ENCODE measurements at regions not wholly inside any gene's neighbourhood (a gene's known extent, or its start where the extent isn't known, plus 50 kb on each side); places are given as distances from the start of the nearest gene placed in this dataset.

DNA sequence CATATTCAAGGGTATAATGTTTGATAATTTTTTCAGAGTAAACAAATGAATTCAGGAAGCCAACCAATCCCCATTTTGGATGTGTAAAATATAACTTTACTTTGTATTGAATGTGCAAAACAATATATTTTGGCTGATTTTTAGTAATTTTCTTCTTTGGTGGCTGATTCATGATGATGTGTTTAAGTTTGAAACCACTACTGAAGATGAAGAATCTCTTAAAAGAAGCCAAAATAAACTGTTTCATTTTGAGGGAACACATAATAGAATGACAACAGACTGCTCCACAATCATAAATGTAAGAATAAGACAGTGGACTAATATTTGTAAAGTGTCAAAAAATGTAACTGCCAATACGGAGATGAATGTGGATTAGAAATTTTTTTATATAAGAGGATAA, 52.5 kb upstream of the TRIM43 start:
- WGBS (ENCODE audit: insufficient coverage), result no CpG with 5 or more reads among the region's 1 CpG
- Histone ChIP-seq H4K20me1 (ENCODE audit: control insufficient read depth, insufficient read depth, low read length, poor library complexity, severe bottlenecking) (no peaks in the 10 kb centered on the region), H3K79me2 (ENCODE audit: control insufficient read depth, insufficient read depth, low read length) (no peaks in the 10 kb centered on the region), H2AFZ (ENCODE audit: insufficient read depth, low read depth, low read length, poor library complexity, severe bottlenecking) (no peak overlapping the region), H3K4me2 (replicated peaks; ENCODE audit: low read depth, low read length, poor library complexity, severe bottlenecking) (no peak overlapping the region), H3K4me3 (ENCODE audit: control extremely low read depth in 1 of 5, extremely low read depth in 1 of 5, insufficient read depth in 1 of 5, low read depth in 2 of 5, low read length in 4 of 5) (no peak overlapping the region), H3K4me1 (ENCODE audit: control insufficient read depth in 2 of 2, insufficient read depth in 2 of 2, low read length in 2 of 2) (no peaks in the 10 kb centered on the region), H3K9me3 (ENCODE audit: control extremely low read depth in 1 of 3, control insufficient read depth in 2 of 3, insufficient read depth in 1 of 3, low read length in 2 of 3) (no peaks in the 10 kb centered on the region), H3K27me3 (replicated peaks in 1 of 4; ENCODE audit: control extremely low read depth in 1 of 4, control insufficient read depth in 3 of 4, insufficient read depth in 4 of 4, low read length in 3 of 4) (no peaks in the 10 kb centered on the region), H3K36me3 (replicated peaks in 1 of 2; ENCODE audit: control extremely low read depth in 1 of 2, control insufficient read depth in 1 of 2, extremely low read depth in 1 of 2, insufficient read depth in 2 of 2, low read length in 1 of 2) (no peaks in the 10 kb centered on the region), H3K9ac (ENCODE audit: low read length) (no peak overlapping the region), H3K27ac (ENCODE audit: low read length in 2 of 2) (no peak overlapping the region)
- ATAC-seq (ENCODE audit: low read depth) (no peak), DNase-seq (no peak)
- ChIA-PET CTCF (no interaction called here), POLR2A (no interaction called here)
- Mint-ChIP-seq H3K27me3 (no peaks in the 10 kb centered on the region), H3K9me3 (ENCODE audit: insufficient read depth) (no peaks in the 10 kb centered on the region), H3K27ac (no peak overlapping the region), H3K4me3 (no peak overlapping the region), H3K4me1 (peaks cover 12% of the 10 kb centered on the region)
- TF ChIP-seq, protein P1, sequence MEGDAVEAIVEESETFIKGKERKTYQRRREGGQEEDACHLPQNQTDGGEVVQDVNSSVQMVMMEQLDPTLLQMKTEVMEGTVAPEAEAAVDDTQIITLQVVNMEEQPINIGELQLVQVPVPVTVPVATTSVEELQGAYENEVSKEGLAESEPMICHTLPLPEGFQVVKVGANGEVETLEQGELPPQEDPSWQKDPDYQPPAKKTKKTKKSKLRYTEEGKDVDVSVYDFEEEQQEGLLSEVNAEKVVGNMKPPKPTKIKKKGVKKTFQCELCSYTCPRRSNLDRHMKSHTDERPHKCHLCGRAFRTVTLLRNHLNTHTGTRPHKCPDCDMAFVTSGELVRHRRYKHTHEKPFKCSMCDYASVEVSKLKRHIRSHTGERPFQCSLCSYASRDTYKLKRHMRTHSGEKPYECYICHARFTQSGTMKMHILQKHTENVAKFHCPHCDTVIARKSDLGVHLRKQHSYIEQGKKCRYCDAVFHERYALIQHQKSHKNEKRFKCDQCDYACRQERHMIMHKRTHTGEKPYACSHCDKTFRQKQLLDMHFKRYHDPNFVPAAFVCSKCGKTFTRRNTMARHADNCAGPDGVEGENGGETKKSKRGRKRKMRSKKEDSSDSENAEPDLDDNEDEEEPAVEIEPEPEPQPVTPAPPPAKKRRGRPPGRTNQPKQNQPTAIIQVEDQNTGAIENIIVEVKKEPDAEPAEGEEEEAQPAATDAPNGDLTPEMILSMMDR (IDR thresholded peaks at IDR 0.05), result no peak
- no peak for TF ChIP-seq EZH2 (IDR thresholded peaks at IDR 0.05; ENCODE audit: borderline replicate concordance, insufficient read depth, low read depth, low read length, poor library complexity, severe bottlenecking)
- intact Hi-C loops (cut with micrococcal nuclease), result no loop called here

DNA sequence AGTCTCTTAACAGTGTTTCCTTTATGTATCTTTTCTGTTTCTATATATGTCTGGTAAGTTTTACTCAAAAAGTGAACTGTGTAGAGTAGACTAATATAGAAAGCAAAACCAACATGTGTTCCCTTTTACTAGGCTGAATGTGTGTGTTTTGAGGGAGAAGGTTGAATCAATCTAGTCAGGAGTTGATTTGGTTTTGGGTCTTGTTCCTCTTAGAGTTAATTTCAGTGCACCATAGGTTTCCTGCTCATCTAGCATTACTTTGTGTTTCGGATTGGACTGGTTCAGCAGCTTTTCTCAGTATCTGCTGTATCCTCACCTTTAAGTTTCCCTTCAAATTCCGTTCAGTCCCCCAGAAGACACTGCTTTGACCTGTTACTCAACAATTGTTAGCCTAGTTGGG, 52.0 kb upstream of the TRIM43 start:
- H3K9ac ChIP-seq (ENCODE audit: low read length), result no peak overlapping the region
- H3K36me3 ChIP-seq (replicated peaks in 1 of 2; ENCODE audit: control extremely low read depth in 1 of 2, control insufficient read depth in 1 of 2, extremely low read depth in 1 of 2, insufficient read depth in 2 of 2, low read length in 1 of 2), result no peaks in the 10 kb centered on the region
- no peak overlapping the region for H3K4me2 ChIP-seq (replicated peaks; ENCODE audit: low read depth, low read length, poor library complexity, severe bottlenecking)
- H3K27ac ChIP-seq (ENCODE audit: low read length in 2 of 2), result no peak overlapping the region
- no peaks in the 10 kb centered on the region for H3K9me3 Mint-ChIP-seq (ENCODE audit: insufficient read depth)
- no peaks in the 10 kb centered on the region for H3K79me2 ChIP-seq (ENCODE audit: control insufficient read depth, insufficient read depth, low read length)
- H3K4me1 ChIP-seq (ENCODE audit: control insufficient read depth in 2 of 2, insufficient read depth in 2 of 2, low read length in 2 of 2), result no peaks in the 10 kb centered on the region
- no CpG with 5 or more reads among the region's 2 CpGs for WGBS (ENCODE audit: insufficient coverage)
- DNase-seq (peak; percentile 17), ATAC-seq (ENCODE audit: low read depth) (no peak)
- no peak overlapping the region for H3K27ac Mint-ChIP-seq
- H4K20me1 ChIP-seq (ENCODE audit: control insufficient read depth, insufficient read depth, low read length, poor library complexity, severe bottlenecking), result no peaks in the 10 kb centered on the region
- H3K27me3 ChIP-seq (replicated peaks in 1 of 4; ENCODE audit: control extremely low read depth in 1 of 4, control insufficient read depth in 3 of 4, insufficient read depth in 4 of 4, low read length in 3 of 4), result no peaks in the 10 kb centered on the region
- ChIA-PET POLR2A (no interaction called here), CTCF (no interaction called here)
- peak overlapping the region; percentile 44 for H3K4me3 Mint-ChIP-seq
- no peaks in the 10 kb centered on the region for H3K9me3 ChIP-seq (ENCODE audit: control extremely low read depth in 1 of 3, control insufficient read depth in 2 of 3, insufficient read depth in 1 of 3, low read length in 2 of 3)
- H3K4me1 Mint-ChIP-seq, result peaks cover 12% of the 10 kb centered on the region
- no peaks in the 10 kb centered on the region for H3K27me3 Mint-ChIP-seq
- H3K4me3 ChIP-seq (ENCODE audit: control extremely low read depth in 1 of 5, extremely low read depth in 1 of 5, insufficient read depth in 1 of 5, low read depth in 2 of 5, low read length in 4 of 5), result no peak overlapping the region
- intact Hi-C loops (cut with micrococcal nuclease), result no loop called here
- no peak overlapping the region for H2AFZ ChIP-seq (ENCODE audit: insufficient read depth, low read depth, low read length, poor library complexity, severe bottlenecking)
- TF ChIP-seq EZH2 (IDR thresholded peaks at IDR 0.05; ENCODE audit: borderline replicate concordance, insufficient read depth, low read depth, low read length, poor library complexity, severe bottlenecking), result no peak
- TF ChIP-seq, protein P1 (IDR thresholded peaks at IDR 0.05), result no peak

All from B cell (primary cell).